BJ (cell line): ENCODE measurements at regions not wholly inside any gene's neighbourhood (a gene's known extent, or its start where the extent isn't known, plus 50 kb on each side); places are given as distances from the start of the nearest gene placed in this dataset.

Source experiments
- CTCF ChIA-PET: fragments of 350-600 bp; formaldehyde crosslinking; extraction: SDS; loops from one replicate; lab custom pipeline; 2021; ENCODE audit warnings: antibody characterized with exemption, inconsistent platforms; lab: Yijun Ruan, JAX
- POLR2A ChIA-PET: fragments of 300-600 bp; sonication (Branson Sonifier 250); formaldehyde crosslinking; extraction: SDS; loops from one replicate; lab custom pipeline; 2021; ENCODE audit warnings: antibody characterized with exemption; lab: Charles Lee
- DNase-seq: peaks from one replicate; pipeline ENCODE4 v3.0.0-alpha.2; 2011; ENCODE audit warnings: low read depth
- H3K27me3 ChIP-seq: 2 replicates; pipeline ENCODE4 v1.6.0; 2011; ENCODE audit warnings: low read length; ENCODE audit not compliant: control insufficient read depth, insufficient read depth
- H3K36me3 ChIP-seq: 2 replicates; pipeline ENCODE4 v1.5.1; 2011; ENCODE audit warnings: low read length; ENCODE audit not compliant: control insufficient read depth, insufficient read depth
- H3K4me3 ChIP-seq: 2 replicates; pipeline ENCODE4 v1.5.1; 2011; ENCODE audit warnings: low read depth, mild to moderate bottlenecking, control low read depth, low read length
- TF ChIP-seq, protein P1 (sequence below): IDR thresholded peaks from 2 replicates; pipeline ENCODE4 v1.5.1; 2011; ENCODE audit warnings: low read depth, mild to moderate bottlenecking, control low read depth, inconsistent platforms, low read length, moderate library complexity; ENCODE audit not compliant: insufficient read depth

DNA sequence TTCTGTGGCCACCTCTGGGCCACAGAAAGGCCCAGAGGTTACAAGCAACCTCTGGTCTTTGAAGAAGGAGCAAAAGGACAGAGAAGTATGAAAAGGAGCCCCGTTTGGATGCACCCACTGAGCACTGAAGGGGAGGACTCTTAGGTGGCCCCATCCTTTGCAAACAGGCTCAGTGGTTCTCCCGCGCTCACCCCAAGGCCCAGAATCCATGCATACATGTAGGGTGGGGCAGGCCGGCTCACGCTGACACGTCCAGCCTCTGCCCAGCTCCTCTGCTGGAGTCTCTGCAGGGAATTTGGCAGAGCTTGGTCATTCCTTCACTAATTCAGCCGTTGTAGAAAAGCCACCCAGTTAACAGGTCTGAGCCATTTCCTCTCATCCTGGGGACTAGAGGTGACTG, 61.3 kb upstream of the AJAP1 start:
- Histone ChIP-seq H3K4me3 (no peak overlapping the region), H3K36me3 (no peaks in the 10 kb centered on the region), H3K27me3 (no peaks in the 10 kb centered on the region)
- TF ChIP-seq, protein P1, sequence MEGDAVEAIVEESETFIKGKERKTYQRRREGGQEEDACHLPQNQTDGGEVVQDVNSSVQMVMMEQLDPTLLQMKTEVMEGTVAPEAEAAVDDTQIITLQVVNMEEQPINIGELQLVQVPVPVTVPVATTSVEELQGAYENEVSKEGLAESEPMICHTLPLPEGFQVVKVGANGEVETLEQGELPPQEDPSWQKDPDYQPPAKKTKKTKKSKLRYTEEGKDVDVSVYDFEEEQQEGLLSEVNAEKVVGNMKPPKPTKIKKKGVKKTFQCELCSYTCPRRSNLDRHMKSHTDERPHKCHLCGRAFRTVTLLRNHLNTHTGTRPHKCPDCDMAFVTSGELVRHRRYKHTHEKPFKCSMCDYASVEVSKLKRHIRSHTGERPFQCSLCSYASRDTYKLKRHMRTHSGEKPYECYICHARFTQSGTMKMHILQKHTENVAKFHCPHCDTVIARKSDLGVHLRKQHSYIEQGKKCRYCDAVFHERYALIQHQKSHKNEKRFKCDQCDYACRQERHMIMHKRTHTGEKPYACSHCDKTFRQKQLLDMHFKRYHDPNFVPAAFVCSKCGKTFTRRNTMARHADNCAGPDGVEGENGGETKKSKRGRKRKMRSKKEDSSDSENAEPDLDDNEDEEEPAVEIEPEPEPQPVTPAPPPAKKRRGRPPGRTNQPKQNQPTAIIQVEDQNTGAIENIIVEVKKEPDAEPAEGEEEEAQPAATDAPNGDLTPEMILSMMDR: no peak
- ChIA-PET CTCF (no interaction called here), POLR2A (no interaction called here)
- no peak for DNase-seq

DNA sequence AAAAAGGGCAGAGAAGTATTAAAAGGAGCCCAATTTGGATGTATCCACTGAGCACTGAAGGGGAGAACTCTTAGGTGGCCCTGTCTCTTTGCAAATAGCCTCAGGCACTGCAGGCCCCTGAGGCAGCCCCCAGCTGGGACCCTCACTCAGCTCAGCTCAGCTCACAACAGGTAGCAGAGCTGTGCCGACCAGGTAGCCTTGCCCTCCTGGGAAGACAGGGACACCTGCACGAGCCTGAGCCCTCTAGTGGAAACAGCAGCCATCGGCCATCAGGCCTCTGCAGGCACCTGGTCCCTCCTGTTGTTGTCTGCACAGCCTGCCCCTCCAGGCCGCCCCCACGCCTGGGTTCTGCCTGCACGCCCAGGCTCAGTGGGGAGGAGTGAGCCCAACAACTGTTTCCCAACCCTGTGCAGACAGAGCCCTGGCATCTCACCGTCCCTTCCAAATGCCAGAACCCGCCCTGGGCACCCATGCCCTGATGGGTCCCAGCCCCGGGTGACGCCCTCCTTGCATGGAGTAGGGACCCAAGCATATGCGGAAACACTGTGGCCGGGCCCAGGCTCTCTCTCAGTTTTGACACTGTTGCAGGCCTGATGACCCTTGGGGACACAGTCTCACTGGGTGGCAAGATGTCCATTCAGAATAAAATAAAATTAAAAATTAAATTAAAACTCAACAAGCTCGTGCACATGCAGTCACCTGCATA, 60.0 kb upstream of the AJAP1 start:
- DNase-seq: no peak

DNA sequence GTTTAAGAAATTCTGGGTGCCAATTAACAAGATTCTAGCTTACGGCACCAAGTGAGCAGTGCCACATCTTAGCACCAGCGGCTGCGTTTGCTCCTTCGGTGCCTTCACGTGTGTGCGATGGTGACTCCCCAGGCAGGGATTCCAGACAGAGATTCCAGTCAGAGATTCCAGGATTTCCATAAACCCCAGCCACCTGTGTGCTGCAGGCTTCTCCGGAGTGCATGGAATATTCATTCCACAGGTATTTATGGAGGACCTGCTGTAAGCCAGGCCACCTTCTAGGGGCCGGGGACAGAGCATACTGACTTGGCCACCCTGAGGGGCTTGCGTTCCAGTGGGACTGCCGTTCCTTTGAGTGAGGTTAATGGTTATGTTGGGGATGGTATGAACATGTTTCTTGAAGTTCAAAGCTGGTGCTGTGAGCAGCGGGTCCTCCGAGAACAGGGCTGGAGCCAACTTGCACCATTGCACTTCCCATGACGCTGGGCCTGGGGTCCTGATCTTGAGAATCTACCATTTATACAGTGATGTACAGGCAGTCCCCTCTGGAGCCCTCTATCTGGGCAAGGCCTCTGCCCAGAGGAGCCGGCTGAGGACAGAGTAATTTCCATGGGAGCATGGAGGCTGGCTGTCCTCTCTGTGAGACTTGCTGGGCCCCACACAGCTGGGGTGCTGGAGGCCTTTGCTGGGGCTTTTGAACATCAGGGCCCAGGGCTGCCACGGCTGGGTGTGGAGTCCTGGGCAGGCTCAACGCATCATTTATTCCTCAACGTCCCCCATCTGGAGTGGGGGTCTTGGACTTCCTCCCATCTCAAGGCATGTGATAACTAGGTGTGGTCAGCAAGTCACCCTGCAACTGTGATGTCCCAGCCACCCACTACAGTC, 58.8 kb upstream of the AJAP1 start:
- no peak overlapping the region for H3K4me3 ChIP-seq
- no peaks in the 10 kb centered on the region for H3K27me3 ChIP-seq
- ChIA-PET CTCF (no interaction called here), POLR2A (no interaction called here)
- TF ChIP-seq, protein P1: no peak
- no peak for DNase-seq
- H3K36me3 ChIP-seq: no peaks in the 10 kb centered on the region

More for the DNA sequence above, 60.0 kb upstream of the AJAP1 start:
- H3K27me3 ChIP-seq: no peaks in the 10 kb centered on the region
- no peak overlapping the region for H3K4me3 ChIP-seq
- TF ChIP-seq, protein P1: no peak
- ChIA-PET CTCF (no interaction called here), POLR2A (no interaction called here)
- H3K36me3 ChIP-seq: no peaks in the 10 kb centered on the region

DNA sequence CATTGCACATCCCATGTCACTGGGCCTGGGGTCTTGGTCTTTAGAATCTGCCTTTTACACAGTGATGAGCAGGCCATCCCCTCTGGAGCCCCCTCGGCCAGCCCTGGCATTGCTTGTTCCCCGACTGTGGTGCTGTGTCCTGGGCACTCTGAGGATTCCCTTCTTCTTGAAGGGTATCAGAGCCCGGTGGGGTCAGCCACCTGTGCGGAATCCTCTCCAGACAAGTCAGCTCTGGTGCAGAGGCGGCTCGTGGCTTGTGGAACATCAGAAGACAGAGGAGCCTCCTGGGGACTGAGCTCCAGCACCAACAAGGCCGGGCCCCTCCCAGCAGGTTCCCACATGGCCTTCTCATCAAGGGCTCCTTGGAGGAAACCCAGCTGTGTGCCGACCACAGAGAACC, 57.9 kb upstream of the AJAP1 start:
- TF ChIP-seq, protein P1: no peak
- ChIA-PET POLR2A (no interaction called here), CTCF (no interaction called here)
- no peak for DNase-seq
- Histone ChIP-seq H3K36me3 (no peaks in the 10 kb centered on the region), H3K27me3 (no peaks in the 10 kb centered on the region), H3K4me3 (no peak overlapping the region)

DNA sequence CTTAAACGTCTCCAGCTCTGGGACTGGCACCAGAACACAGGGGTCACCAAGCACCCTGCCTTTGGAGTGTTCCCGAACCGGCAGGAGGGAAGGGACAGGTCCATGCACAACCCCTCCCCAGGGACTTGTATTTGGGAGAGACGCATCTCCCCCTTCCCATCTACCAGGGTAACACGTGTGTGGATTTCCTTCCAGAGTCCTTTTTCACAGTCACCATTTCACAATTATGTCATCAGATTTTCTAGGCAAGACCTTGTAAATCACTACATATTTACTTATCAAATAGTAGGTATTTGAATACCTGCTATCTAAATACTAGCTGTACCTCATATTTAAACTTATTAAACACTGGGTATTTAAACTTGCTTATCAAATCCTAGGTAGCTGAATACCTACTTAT, 57.4 kb upstream of the AJAP1 start:
- POLR2A ChIA-PET: no interaction called here
- no peak for DNase-seq
- TF ChIP-seq, protein P1: no peak

More for the DNA sequence above, 57.4 kb upstream of the AJAP1 start:
- CTCF ChIA-PET: no interaction called here
- H3K36me3 ChIP-seq: no peaks in the 10 kb centered on the region
- H3K27me3 ChIP-seq: no peaks in the 10 kb centered on the region
- no peak overlapping the region for H3K4me3 ChIP-seq
